CD4-positive, alpha-beta T cell treated with Interleukin-17A for 4 hours (primary cell): ENCODE measurements at regions not wholly inside any gene's neighbourhood (a gene's known extent, or its start where the extent isn't known, plus 50 kb on each side); places are given as distances from the start of the nearest gene placed in this dataset.
A peak's percentile ranks its signal among the peaks of the same experiment; 100 is the strongest.

Experiments
- DNase-seq: peaks from one replicate; pipeline ENCODE4 v3.0.0-alpha.2; 2020; ENCODE audit warnings: mixed read lengths

DNA sequence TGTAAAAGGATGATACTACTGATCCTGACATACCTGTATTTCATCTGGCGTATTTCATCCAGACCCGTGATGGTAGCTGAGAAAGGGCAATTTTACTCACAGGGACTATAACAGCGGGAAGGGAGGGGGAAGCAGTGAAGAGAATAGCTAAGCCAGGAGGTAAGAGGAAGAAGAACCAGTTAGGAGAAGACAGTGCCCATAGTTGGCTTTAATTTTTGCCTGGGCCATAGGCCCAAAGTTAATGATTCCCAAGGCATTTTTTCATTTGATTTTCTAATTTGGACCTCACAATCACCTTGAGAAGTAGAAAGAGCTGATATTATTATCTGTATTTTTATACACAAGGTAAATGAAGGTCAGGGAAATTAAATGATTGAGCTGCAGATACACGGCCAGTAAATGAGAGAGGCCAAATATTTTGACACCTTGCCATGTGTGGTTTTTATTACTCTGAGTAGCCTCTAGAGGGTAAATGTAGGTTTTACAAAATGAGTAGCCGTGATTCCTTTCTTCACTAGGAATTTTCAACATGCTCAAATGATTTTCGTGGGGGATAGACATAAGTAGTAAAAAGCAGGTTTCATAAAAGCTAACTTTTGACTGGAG is 382.2 kb downstream of the FUT8 start:
- no peak for DNase-seq

DNA sequence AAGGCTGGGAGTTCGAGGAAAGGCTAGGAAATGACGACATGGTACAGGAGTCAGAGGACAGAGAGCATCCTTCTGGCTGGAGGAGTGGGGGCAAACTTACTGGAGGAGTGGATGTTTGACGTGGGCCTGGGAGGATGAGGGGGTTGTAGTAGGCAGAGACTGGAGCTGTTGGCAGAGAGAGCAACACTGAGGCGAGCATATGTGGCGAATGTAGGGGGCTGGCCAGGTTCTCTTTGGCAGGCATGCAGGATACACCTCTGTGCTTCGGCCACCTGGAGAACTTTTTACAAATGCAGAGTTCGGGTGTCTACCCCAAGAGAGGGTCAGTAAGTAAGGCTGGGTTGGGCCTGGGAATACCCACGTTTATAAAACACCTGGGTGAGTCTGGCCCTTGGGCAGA is 385.7 kb downstream of the FUT8 start:
- no peak for DNase-seq

DNA sequence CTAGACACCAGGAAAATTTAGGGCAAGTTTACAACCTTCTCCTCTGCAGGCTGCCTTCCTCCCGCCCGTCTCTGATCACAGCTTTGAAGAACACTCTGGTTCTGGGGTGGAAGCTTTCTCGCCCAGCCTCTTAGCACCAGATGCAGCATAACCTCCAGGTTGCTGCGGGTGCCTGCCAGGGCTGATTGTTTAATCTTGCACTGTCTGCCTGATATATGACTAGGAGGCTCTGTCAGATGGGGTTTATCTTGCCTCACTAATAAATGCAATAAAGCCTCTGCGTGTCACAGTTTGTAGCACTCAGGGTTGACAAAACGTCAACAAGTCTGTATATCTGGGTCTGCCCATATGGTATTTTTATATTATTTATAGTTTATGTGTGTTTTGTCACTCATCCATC is 388.2 kb downstream of the FUT8 start:
- DNase-seq: no peak

DNA sequence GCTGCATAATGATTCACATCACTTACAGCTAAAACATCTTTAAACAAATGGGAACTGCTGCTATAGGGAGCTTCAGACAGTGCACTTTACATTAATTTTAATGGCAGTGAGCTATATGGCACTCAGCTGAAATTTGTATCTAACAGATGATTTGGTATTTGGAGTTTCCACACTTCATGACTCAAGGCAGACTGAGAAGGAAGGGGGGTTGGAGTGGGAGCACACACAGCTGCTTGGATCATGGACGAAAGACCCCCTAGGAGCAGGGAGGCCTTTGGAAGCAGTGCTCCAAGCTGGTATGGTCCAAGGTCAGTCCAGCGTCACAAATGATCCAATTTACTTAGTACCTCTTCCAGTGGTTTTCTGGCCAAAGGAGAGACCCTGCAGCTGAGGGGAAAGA is 389.7 kb downstream of the FUT8 start:
- DNase-seq: no peak

GRCh38 chr14:65803885-65804284 is 391.4 kb downstream of the FUT8 start:
- no peak for DNase-seq

GRCh38 chr14:65804439-65805112 is 392.0 kb downstream of the FUT8 start:
- DNase-seq: no peak

DNA sequence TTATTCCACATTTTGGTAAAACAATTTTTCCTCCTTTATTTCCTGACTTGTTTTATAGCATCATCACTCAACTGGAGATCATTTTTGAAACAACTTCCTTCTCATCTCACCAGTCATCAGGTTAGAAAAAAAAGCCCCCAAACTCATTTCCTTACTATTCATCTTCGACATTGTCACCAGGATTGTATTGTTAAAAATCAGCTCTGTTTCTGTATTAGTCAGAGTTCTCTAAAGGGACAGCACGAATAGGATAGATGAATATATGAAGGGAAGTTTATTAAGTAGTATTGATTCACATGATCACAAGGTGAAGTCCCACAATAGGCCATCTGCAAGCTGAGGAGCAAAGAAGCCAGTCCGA is 392.6 kb downstream of the FUT8 start:
- DNase-seq: no peak

DNA sequence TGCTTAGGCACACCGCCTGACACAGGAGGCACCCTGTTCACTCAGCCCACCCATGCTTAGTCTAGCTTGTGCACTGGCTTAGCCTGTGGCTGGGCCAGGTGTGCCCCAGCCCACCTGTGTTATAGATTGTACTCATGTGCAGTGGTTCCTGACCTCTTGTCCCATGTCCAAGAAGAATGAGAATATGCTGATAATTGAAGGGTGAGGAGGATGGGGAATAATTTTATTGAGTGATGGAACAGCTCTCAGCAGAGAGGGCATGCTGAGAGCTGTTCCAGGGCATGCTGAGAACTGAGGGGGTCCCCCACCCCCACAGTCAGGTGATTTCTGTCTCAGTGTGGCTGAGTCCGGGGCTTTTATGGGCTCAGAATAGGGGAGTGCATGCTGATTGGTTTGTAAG is 395.9 kb downstream of the FUT8 start:
- DNase-seq: no peak

- no peak for DNase-seq
Observed at GRCh38 chr14:65810322-65810721, 397.8 kb downstream of the FUT8 start.

GRCh38 chr14:65813760-65814384 is 401.3 kb downstream of the FUT8 start:
- no peak for DNase-seq

GRCh38 chr14:65815127-65815526 is 402.6 kb downstream of the FUT8 start:
- peak; percentile 35 for DNase-seq

GRCh38 chr14:65817011-65817410 is 404.5 kb downstream of the FUT8 start:
- DNase-seq: no peak

- DNase-seq: no peak
Observed at GRCh38 chr14:65819569-65819968, 407.0 kb downstream of the FUT8 start.

DNA sequence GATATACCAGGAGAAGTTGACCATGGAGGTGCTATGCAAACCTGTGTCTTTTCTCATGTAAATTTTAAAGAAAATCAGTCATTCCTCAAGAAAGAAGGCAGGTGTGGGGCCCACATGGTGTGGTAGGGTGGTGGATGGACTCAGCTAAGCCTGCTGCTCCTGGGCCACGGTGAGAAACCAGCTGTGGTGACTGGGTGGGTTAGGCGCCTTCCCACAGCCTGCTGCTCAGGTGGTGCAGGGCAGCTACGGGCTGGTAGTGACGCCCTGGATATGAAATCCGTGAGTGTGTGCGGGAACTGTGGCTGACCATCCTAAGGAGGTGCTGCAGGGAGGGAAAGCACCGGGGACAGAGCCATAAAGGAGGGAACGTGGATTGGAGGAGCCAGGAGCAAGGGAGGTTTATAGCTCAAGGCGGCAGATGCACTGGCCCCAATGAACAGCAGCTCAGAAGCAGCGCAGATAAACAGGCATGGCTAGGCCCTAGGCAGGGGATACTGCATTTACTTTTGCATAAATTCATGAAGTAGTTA is 408.8 kb downstream of the FUT8 start:
- DNase-seq: no peak

DNA sequence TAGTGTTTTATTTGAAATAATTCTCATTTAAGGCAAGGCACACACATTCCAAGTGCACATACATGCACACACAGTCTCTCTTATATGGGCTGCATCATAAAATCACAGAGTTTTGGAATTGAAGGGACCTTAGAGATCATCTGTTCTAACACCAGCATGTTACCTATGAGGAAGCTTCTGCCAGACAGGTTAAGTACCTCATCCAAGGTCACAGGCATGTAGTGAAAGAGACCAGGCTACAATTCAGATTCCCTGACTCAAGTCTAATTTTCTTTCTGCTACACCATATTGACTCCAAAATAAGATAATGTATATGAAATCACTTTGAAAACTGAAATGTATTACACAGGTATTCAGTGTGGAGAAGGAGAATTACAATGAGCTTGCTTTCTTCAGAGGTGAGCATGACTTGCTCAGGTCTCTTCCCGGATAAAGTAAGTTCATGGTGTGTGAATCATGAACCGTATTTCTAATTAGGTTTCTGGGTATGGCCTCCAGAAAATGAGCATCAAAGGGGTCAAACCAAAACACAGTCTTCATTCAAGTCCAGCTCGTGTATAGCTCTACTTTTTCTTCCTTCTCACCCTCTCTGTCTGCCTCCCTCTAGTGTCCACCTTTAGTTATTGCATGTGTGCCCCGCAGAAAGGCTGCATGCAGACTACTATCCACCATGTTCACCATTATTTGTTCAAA is 411.9 kb downstream of the FUT8 start:
- DNase-seq: peak; percentile 66

- DNase-seq: no peak
Observed at GRCh38 chr14:65824978-65825299, 412.4 kb downstream of the FUT8 start.

DNA sequence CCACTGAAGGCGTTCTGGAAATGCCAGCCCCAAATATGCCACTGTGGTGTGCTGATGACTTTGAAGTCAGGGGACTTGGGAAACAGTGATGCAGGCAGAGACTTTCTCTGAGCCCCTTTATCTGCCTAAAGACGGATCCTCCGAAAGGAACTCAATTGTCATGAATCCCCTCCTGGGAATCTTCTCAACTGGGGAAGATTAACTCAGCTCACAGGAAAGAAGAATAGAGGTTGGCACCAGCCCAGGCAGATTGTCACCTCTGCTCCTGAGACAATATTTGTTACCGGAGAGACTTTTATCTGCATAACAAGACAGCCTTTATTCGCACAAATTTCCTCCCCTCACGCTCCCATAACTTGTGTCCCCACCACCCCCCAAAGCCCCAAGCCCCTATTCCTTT is 414.4 kb downstream of the FUT8 start:
- DNase-seq: no peak

DNA sequence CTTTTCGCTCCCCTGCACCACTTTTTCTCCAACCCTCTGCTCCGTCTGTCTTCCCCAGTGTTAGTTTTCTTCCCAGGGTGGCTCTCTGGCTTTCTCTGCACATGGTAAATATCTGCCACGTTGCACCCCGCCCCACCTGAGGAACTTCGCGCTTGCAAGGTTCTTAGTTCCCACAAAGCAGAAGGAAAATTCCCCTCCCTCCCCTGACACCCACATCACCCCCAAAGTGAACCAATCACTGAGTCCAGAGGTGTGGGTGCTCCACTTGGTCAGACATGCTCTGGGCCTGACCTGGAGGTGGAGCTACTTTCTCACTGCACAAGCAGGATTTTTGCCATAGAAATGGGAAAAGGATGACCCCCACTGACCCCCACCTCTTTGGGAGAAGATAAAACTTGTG is 415.0 kb downstream of the FUT8 start:
- no peak for DNase-seq

DNA sequence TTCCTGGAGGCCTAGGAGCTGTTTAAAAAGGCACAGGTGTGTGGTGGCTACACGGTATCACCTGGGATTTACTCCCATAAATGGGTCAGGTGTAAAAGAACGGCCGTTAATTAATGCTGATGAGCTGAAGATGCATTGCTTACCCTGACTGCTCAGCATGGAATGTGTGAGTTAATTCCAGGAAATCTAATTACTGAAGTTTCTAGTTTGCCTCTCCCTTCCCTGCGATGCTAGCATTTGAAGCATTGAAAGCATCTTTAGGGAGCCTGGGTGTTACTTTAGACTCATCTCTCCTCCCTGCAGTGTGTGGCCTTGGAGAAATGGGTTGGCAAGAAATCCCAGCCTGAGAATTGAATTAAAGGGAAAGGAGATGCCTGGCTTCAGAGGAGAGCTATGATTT is 415.9 kb downstream of the FUT8 start:
- no peak for DNase-seq

DNA sequence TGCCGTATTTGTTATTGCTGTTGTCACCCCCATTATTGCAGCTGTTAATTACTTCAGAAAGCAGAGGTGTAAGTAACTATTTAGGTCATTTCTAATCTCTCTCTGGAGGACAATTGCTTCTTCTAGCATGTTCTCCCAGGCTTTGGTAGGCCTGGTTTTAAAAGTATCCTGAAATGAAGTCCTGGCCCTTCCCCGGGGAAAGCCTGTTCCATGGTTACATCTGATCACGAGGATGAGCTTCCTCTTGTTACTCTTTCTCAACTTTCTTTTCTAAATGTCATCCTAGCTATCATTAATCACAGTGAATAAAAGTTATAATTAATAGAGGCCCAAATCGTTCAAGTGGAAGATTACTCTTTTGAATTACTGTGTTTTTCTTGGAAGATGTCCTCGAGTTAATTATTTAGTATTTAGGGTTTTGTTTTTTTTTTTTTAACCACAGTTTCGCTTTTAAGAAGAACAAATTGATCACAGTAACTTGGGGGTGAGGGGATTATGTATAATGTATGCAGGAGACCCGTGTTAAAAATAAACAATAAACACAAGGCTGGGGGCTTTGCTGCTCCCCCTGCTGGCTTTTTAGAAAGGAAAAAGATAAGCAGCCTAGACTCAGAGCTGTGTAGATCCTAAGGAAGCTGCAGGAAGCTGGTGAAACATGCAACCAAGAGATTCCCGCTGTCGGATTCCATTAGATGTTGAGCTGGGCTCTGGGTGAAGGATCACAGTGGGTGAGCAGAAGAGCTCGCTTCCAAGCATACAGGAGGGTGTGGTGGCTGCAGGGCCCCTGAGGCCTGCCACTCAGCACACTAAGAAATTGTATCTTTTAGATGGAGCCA is 420.1 kb downstream of the FUT8 start:
- no peak for DNase-seq

DNA sequence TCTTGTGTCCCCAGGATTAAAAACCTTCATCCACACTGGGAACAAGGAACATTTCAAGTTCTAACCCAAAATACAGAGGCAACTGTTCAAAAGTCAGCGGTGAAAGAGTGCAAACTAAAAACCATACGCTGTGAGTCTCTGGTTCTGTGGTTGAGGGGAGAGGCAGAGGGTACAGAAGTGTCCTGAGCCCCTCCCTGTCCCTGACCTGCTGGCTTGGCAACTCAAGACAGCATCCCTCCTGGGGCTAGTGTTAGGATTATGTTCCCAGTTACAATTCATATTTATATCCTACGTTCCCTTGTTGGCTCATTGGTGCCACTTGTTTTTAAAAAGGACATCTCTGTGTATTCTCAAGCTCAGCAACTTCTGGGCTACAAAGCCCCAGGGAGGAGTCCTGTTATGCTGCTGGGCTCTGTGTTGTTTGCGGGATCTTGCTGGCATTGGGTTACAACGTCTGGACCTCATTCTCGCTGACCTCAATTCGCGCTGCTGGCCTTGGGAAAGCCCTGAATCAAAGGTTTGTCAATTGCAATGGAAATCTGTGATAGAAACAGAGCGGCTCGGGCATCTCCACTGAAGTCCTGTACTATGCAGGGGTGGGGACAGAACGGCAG is 420.8 kb downstream of the FUT8 start:
- DNase-seq: no peak

GRCh38 chr14:65834051-65834450 is 421.5 kb downstream of the FUT8 start:
- no peak for DNase-seq

DNA sequence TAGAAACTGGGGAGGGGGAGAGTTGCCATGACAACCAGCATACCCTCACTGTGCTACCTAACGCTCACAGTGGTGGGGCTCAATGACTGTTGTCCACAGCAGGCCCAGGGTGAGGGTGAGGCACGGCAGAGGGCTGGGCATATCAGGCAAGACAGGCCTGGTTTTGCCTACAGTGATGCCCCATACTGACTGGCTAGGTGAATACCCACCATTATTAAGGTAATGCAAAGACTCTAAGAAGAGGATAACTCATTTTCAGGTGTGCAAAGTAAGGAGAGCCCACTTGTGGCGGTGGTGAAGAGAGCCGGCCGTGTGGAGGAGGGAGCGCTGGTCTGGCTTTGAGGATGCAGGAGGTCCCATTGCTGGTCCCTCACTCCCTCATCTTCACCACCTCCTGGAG is 422.3 kb downstream of the FUT8 start:
- DNase-seq: no peak
